ENCODE measurements at regions not wholly inside any gene's neighbourhood (a gene's known extent, or its start where the extent isn't known, plus 50 kb on each side); places are given as distances from the start of the nearest gene placed in this dataset.

- no peak for DNase-seq
Measured at GRCh38 chr14:34034447-34035176, 83.7 kb upstream of the EGLN3 start.

GRCh38 chr14:34032720-34033119 is 81.8 kb upstream of the EGLN3 start:
- no peak for DNase-seq

GRCh38 chr14:34030864-34031263 is 80.0 kb upstream of the EGLN3 start:
- DNase-seq: no peak

- DNase-seq: no peak
Measured at GRCh38 chr14:34029921-34030334, 79.1 kb upstream of the EGLN3 start.

GRCh38 chr14:34027990-34028495 is 77.2 kb upstream of the EGLN3 start:
- no peak for DNase-seq

- DNase-seq: no peak
Measured at GRCh38 chr14:34027130-34027989, 76.5 kb upstream of the EGLN3 start.

- DNase-seq: no peak
Measured at GRCh38 chr14:34025325-34026017, 74.6 kb upstream of the EGLN3 start.

GRCh38 chr14:34024768-34025144 is 73.9 kb upstream of the EGLN3 start:
- DNase-seq: no peak

- DNase-seq: no peak
Measured at GRCh38 chr14:34023824-34024767, 73.2 kb upstream of the EGLN3 start.

- DNase-seq: no peak
Measured at GRCh38 chr14:34021096-34021495, 70.2 kb upstream of the EGLN3 start.

GRCh38 chr14:34020014-34020413 is 69.1 kb upstream of the EGLN3 start:
- DNase-seq: no peak

GRCh38 chr14:34018564-34019244 is 67.8 kb upstream of the EGLN3 start:
- no peak for DNase-seq

GRCh38 chr14:34018125-34018524 is 67.3 kb upstream of the EGLN3 start:
- DNase-seq: no peak

- no peak for DNase-seq
Measured at GRCh38 chr14:34015383-34015782, 64.5 kb upstream of the EGLN3 start.

GRCh38 chr14:34014936-34015335 is 64.1 kb upstream of the EGLN3 start:
- DNase-seq: no peak

GRCh38 chr14:34013721-34014060 is 62.8 kb upstream of the EGLN3 start:
- DNase-seq: no peak

- no peak for DNase-seq
Measured at GRCh38 chr14:34012978-34013720, 62.3 kb upstream of the EGLN3 start.

- DNase-seq: no peak
Measured at GRCh38 chr14:34012369-34012768, 61.5 kb upstream of the EGLN3 start.

- DNase-seq: no peak
Measured at GRCh38 chr14:34009956-34010355, 59.1 kb upstream of the EGLN3 start.

- DNase-seq: no peak
Measured at GRCh38 chr14:34007902-34008301, 57.0 kb upstream of the EGLN3 start.

GRCh38 chr14:34005901-34006300 is 55.0 kb upstream of the EGLN3 start:
- DNase-seq: no peak
